B cell (primary cell): ENCODE measurements at regions not wholly inside any gene's neighbourhood (a gene's known extent, or its start where the extent isn't known, plus 50 kb on each side); places are given as distances from the start of the nearest gene placed in this dataset.
"Not testable (repeated sequence)": the region's sequence is repeated elsewhere in the genome, so short reads cannot be mapped to it uniquely, and the experiment has no call there.

Experiments
- ATAC-seq: fragments of 200-7000 bp; cut with Tn5 transposase; one replicate; pipeline ENCODE4 v1.10.0; 2021; ENCODE audit warnings: low read depth, mild to moderate bottlenecking, moderate number of reproducible peaks, moderate library complexity
- CTCF ChIA-PET: fragments of 350-600 bp; sonication (Branson Sonifier 250); formaldehyde crosslinking; loops from one replicate; lab custom pipeline; 2021; ENCODE audit warnings: antibody characterized with exemption, inconsistent platforms; lab: Charles Lee
- POLR2A ChIA-PET: fragments of 350-600 bp; sonication (Branson Sonifier 250); formaldehyde crosslinking; loops from one replicate; lab custom pipeline; 2021; ENCODE audit warnings: antibody characterized with exemption; lab: Charles Lee
- DNase-seq: peaks from one replicate; pipeline ENCODE4 v3.0.0; 2013
- H2AFZ ChIP-seq: 2 replicates; pipeline ENCODE4 v1.6.1; 2012; ENCODE audit warnings: mild to moderate bottlenecking, low read depth, low read length; ENCODE audit not compliant: insufficient read depth, poor library complexity, severe bottlenecking
- H3K27ac ChIP-seq, 2 donors: 1 replicate in 1 of 2; 2 replicates in 1 of 2; pipeline ENCODE4 v1.5.1; 2012 to 2013; ENCODE audit warnings: low read length in 2 of 2, mild to moderate bottlenecking in 2 of 2, moderate library complexity in 1 of 2
- H3K27me3 ChIP-seq, 4 experiments: fragments of 200-600 bp in 1 of 4; sonication (generic) in 1 of 4; replicated peaks in 1 of 4; 1 replicate in 2 of 4; 2 replicates in 2 of 4; pipeline versions ENCODE4 v1.6.1 to v1.7.0; 2013 to 2016; ENCODE audit warnings: low read length in 3 of 4, mild to moderate bottlenecking in 2 of 4, mixed read lengths in 1 of 4, moderate library complexity in 1 of 4; ENCODE audit not compliant: insufficient read depth in 4 of 4, control insufficient read depth in 3 of 4; ENCODE audit errors: control extremely low read depth in 1 of 4
- H3K36me3 ChIP-seq, 2 experiments: replicated peaks in 1 of 2; 1 replicate in 1 of 2; 2 replicates in 1 of 2; pipeline versions ENCODE4 v1.6.1 to v1.7.1; 2013; ENCODE audit warnings: low read length in 1 of 2; ENCODE audit not compliant: insufficient read depth in 2 of 2, control insufficient read depth in 1 of 2; ENCODE audit errors: control extremely low read depth in 1 of 2, extremely low read depth in 1 of 2
- H3K4me1 ChIP-seq, 2 donors: fragments of 200-600 bp in 1 of 2; sonication (generic) in 1 of 2; 1 replicate in 1 of 2; 2 replicates in 1 of 2; pipeline versions ENCODE4 v1.5.1 to v1.6.1; 2013 to 2017; ENCODE audit warnings: low read length in 2 of 2; ENCODE audit not compliant: control insufficient read depth in 2 of 2, insufficient read depth in 2 of 2
- H3K4me2 ChIP-seq: replicated peaks from 2 replicates; pipeline ENCODE3; 2012; ENCODE audit warnings: mild to moderate bottlenecking, low read depth, low read length; ENCODE audit not compliant: poor library complexity, severe bottlenecking
- H3K4me3 ChIP-seq, 5 experiments: fragments of 200-600 bp in 1 of 5; sonication (generic) in 1 of 5; 1 replicate in 3 of 5; 2 replicates in 2 of 5; pipeline versions ENCODE4 v1.5.1 to v1.7.0; 2011 to 2016; ENCODE audit warnings: low read length in 4 of 5, mild to moderate bottlenecking in 4 of 5, low read depth in 2 of 5, control low read depth in 1 of 5, moderate library complexity in 1 of 5; ENCODE audit not compliant: insufficient read depth in 1 of 5; ENCODE audit errors: control extremely low read depth in 1 of 5, extremely low read depth in 1 of 5
- H3K79me2 ChIP-seq: fragments of 200-600 bp; sonication (generic); one replicate; pipeline ENCODE4 v1.6.0; 2016; ENCODE audit warnings: low read length; ENCODE audit not compliant: control insufficient read depth, insufficient read depth
- H3K9ac ChIP-seq: fragments of 200-600 bp; sonication (generic); 2 replicates; pipeline ENCODE4 v1.6.1; 2017; ENCODE audit warnings: mild to moderate bottlenecking, low read length, moderate library complexity
- H3K9me3 ChIP-seq, 3 donors: one replicate each; pipeline versions ENCODE4 v1.6.1 to v1.7.1; 2013; ENCODE audit warnings: low read length in 2 of 3; ENCODE audit not compliant: control insufficient read depth in 2 of 3, insufficient read depth in 1 of 3; ENCODE audit errors: control extremely low read depth in 1 of 3
- H4K20me1 ChIP-seq: 2 replicates; pipeline ENCODE4 v1.6.0; 2012; ENCODE audit warnings: mild to moderate bottlenecking, low read length; ENCODE audit not compliant: insufficient read depth, control insufficient read depth, poor library complexity, severe bottlenecking
- H3K27ac Mint-ChIP-seq: one replicate; pipeline ENCODE4 v1.8.0; 2021; ENCODE audit warnings: mixed read lengths
- H3K27me3 Mint-ChIP-seq: one replicate; pipeline ENCODE4 v1.8.0; 2021; ENCODE audit warnings: mixed read lengths
- H3K4me1 Mint-ChIP-seq: one replicate; pipeline ENCODE4 v1.8.0; 2021; ENCODE audit warnings: mixed read lengths
- H3K4me3 Mint-ChIP-seq: one replicate; pipeline ENCODE4 v1.8.0; 2021; ENCODE audit warnings: mixed read lengths
- H3K9me3 Mint-ChIP-seq: one replicate; pipeline ENCODE4 v1.8.0; 2022; ENCODE audit warnings: mixed read lengths; ENCODE audit not compliant: insufficient read depth
- EZH2 ChIP-seq: IDR thresholded peaks from 2 replicates; pipeline ENCODE4 v1.6.1; 2012; ENCODE audit warnings: borderline replicate concordance, low read depth, mild to moderate bottlenecking, moderate library complexity, low read length; ENCODE audit not compliant: insufficient read depth, poor library complexity, severe bottlenecking
- WGBS: methylation state at CpG from one replicate; pipeline ENCODE4 v1.1.5; 2013; ENCODE audit warnings: missing lambda C conversion rate; ENCODE audit not compliant: insufficient coverage; 5-methylcytosine and 5-hydroxymethylcytosine counted together
- intact Hi-C: fragments of 100-400 bp; cut with micrococcal nuclease; formaldehyde crosslinking; loops from one replicate; pipeline ENCODE4 v1.10.0; 2022
- TF ChIP-seq, protein P1 (sequence below): fragments of 200-600 bp; IDR thresholded peaks from one replicate; pipeline ENCODE4 v1.8.0; 2022; ENCODE audit warnings: antibody characterized with exemption, mild to moderate bottlenecking

DNA sequence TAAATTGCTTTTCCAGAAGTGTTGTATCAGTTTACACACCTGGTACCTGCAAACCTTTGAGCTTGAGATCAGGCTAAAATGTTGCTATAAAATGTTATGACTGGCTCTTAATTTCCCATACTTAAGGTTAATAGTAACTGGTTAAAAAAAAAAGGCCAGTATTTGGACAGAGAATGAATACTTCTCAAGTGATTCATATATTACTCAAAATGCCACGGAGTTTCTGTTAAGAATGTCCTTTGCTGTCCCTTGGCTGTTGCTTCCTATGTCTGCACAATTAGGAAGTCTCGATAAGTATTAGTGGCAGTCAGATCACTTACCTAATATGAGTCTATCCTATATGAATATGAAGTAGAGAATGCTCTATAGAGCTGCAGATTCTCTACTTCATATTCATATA is 232.2 kb upstream of the IGFBP7 start:
- CTCF ChIA-PET = no interaction called here

GRCh38 chr4:57338861-57339260 is 228.7 kb upstream of the IGFBP7 start:
- H3K9me3 Mint-ChIP-seq, H3K79me2 ChIP-seq, H3K9ac ChIP-seq, H3K36me3 ChIP-seq, H3K4me3 ChIP-seq, H3K27me3 Mint-ChIP-seq, H3K27me3 ChIP-seq, H3K27ac ChIP-seq, H3K4me3 Mint-ChIP-seq, POLR2A ChIA-PET, H3K4me1 Mint-ChIP-seq, DNase-seq, H2AFZ ChIP-seq, H4K20me1 ChIP-seq, intact Hi-C loops, H3K4me1 ChIP-seq, H3K9me3 ChIP-seq, CTCF ChIA-PET, ATAC-seq, H3K4me2 ChIP-seq, H3K27ac Mint-ChIP-seq: not testable (repeated sequence)

More for the DNA sequence above, 232.2 kb upstream of the IGFBP7 start:
- no peak overlapping the region for H3K27ac ChIP-seq
- no peaks in the 10 kb centered on the region for H3K4me1 ChIP-seq
- POLR2A ChIA-PET = no interaction called here
- H3K27me3 ChIP-seq = no peaks in the 10 kb centered on the region
- no peaks in the 10 kb centered on the region for H3K4me1 Mint-ChIP-seq
- no peaks in the 10 kb centered on the region for H3K27me3 Mint-ChIP-seq
- no peak for DNase-seq
- intact Hi-C loops = no loop called here
- H3K9me3 ChIP-seq = no peaks in the 10 kb centered on the region
- H3K9ac ChIP-seq = no peak overlapping the region
- H3K4me3 ChIP-seq = no peak overlapping the region
- H3K79me2 ChIP-seq = no peaks in the 10 kb centered on the region
- WGBS = no CpG with 5 or more reads among the region's 2 CpGs
- no peaks in the 10 kb centered on the region for H4K20me1 ChIP-seq
- ATAC-seq = no peak
- H3K36me3 ChIP-seq = no peaks in the 10 kb centered on the region
- TF ChIP-seq EZH2 = no peak
- TF ChIP-seq, protein P1, sequence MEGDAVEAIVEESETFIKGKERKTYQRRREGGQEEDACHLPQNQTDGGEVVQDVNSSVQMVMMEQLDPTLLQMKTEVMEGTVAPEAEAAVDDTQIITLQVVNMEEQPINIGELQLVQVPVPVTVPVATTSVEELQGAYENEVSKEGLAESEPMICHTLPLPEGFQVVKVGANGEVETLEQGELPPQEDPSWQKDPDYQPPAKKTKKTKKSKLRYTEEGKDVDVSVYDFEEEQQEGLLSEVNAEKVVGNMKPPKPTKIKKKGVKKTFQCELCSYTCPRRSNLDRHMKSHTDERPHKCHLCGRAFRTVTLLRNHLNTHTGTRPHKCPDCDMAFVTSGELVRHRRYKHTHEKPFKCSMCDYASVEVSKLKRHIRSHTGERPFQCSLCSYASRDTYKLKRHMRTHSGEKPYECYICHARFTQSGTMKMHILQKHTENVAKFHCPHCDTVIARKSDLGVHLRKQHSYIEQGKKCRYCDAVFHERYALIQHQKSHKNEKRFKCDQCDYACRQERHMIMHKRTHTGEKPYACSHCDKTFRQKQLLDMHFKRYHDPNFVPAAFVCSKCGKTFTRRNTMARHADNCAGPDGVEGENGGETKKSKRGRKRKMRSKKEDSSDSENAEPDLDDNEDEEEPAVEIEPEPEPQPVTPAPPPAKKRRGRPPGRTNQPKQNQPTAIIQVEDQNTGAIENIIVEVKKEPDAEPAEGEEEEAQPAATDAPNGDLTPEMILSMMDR = no peak
- no peak overlapping the region for H3K4me2 ChIP-seq
- no peak overlapping the region for H3K4me3 Mint-ChIP-seq
- H3K9me3 Mint-ChIP-seq = peaks cover 2% of the 10 kb centered on the region
- no peak overlapping the region for H2AFZ ChIP-seq
- H3K27ac Mint-ChIP-seq = no peak overlapping the region
